ENCODE measurements at regions not wholly inside any gene's neighbourhood (a gene's known extent, or its start where the extent isn't known, plus 50 kb on each side); places are given as distances from the start of the nearest gene placed in this dataset.

DNA sequence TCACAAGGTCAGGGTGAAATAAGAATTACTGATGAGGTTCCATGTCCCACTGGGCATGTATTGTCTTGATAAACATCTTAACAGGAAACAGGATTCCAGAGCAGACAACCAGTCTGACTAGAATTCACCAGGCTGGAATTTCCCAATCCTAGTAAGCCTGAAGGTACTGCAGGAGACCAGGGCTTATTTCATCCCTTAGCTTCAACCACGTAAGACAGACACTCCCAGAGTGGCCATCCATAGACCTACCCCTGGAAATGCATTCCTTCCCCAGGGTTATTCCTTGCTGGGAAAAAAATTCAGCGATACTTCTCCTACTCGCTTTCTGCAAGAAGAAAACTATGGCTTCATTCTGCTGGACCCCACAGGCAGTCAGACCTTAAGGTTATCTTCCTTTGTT, 785.4 kb downstream of the NR2F1-AS1 start:
- TF ChIP-seq, protein P1, sequence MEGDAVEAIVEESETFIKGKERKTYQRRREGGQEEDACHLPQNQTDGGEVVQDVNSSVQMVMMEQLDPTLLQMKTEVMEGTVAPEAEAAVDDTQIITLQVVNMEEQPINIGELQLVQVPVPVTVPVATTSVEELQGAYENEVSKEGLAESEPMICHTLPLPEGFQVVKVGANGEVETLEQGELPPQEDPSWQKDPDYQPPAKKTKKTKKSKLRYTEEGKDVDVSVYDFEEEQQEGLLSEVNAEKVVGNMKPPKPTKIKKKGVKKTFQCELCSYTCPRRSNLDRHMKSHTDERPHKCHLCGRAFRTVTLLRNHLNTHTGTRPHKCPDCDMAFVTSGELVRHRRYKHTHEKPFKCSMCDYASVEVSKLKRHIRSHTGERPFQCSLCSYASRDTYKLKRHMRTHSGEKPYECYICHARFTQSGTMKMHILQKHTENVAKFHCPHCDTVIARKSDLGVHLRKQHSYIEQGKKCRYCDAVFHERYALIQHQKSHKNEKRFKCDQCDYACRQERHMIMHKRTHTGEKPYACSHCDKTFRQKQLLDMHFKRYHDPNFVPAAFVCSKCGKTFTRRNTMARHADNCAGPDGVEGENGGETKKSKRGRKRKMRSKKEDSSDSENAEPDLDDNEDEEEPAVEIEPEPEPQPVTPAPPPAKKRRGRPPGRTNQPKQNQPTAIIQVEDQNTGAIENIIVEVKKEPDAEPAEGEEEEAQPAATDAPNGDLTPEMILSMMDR (IDR thresholded peaks at IDR 0.05) = no peak
- TF ChIP-seq EZH2 (IDR thresholded peaks at IDR 0.05; ENCODE audit: borderline replicate concordance, insufficient read depth, low read depth, low read length, poor library complexity, severe bottlenecking) = no peak

Measured in B cell (primary cell).